ENCODE measurements at regions not wholly inside any gene's neighbourhood (a gene's known extent, or its start where the extent isn't known, plus 50 kb on each side); places are given as distances from the start of the nearest gene placed in this dataset.

DNA sequence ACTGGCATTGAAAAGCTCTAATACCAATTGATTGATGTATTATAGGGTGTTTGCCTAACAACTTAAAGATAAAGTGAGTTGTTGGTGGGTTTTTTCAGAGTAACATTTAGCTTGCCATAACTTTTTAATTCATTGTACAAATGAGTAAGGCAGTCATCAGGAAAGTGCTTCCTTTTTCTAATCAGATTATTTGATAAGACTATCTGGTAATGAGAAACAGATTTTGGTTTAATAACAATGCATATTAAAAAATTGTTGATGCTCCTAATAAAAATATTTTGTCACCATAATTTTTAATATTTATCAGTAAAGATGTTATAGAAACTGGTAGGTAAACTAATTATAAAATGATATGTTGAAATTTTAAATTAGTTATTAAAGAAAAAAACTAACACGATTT, 51.3 kb downstream of the BLTP1 start:
- no peak for DNase-seq (ENCODE audit: low spot score)

DNA sequence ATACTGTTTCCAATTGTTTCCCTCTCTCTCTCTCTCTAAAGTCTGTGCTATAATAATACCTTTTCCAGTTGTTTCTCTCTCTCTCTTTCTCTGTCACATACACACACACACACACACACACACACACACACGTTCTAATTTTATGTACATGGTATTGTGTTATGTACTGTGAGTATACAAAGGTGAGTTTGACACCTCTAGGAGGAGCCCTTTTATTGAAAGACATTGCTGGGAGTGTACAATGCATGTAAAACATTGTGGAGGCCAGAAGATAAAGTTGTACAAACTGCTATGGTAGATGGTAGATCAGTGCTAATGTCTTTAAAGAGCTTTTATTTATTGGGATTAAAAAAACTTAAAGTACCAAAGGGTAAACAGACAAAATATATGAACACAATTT, 53.6 kb downstream of the BLTP1 start:
- DNase-seq (ENCODE audit: low spot score): no peak

DNA sequence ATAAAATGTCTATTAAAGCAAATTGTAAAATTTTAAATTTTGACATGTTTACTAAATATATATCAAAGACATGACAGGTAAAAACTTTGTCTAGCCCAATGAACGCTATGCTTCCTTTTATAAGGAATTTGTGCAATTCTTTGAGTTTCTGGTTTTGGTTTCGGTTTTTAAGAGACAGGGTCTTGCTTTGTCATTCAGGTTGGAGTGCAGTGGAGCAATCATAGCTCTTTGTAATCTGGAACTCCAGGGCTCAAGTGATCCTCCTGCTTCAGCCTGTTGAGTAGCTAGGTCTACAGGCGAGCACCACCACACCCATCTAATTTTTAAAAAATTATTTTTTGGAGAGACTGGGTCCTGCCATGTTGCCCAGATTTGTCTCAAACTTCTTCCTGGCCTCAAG, 60.7 kb downstream of the BLTP1 start:
- DNase-seq (ENCODE audit: low spot score): no peak

DNA sequence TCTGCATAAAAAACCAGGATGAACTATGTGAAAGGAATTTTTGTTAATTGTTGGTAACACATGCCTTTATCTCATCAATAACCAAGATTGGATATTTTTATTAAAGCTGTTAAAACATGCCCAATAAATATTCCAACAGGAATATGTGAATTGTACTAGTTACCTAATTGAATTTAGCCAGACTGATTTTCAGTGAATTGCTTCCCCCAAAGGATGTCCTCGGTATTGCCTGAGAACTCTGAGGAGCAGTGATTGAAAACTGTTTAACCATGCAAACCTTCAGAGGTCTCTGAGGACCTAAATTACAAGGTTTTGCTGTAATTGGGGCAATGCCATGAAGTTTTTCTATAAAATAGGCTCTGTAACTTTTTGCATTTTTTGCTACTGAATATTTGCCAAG, 66.6 kb downstream of the BLTP1 start:
- DNase-seq (ENCODE audit: low spot score): peak; percentile 26

DNA sequence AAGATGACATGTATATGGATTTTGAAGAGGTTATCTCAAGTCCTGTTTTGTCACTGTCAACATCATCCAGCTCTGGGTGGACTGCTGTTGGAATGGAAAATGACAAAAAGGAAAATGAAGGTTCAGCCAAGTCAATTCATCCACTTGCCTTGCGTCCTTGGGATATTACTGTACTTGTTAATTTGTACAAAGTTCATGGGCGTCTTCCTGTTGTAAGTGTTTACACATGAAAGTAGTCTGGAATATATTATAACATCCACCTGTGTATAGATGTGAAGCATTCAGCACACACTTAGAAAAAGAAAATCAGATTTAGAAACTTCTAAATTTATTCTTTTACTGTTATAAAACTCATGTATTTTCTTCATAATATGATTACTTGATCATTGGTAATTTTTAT, 67.2 kb downstream of the BLTP1 start:
- DNase-seq (ENCODE audit: low spot score): no peak

DNA sequence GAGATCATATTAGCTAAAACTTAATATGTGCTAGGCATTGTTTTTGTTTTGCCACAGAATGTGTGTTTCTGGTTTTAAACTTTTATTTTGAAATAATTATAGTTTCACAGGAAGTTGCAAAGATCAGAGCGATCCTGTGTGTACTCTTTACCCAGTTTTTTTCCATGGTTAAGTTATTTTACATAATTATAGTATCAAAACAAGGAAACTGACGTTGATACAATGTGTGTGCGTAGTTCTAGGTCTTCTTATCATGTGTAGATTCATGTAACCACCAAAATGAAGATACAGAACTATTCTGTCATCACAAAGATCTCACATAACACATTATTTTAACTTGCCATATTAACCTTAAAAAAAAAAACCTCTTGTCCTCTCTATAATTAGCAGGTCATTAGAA, 69.2 kb downstream of the BLTP1 start:
- no peak for DNase-seq (ENCODE audit: low spot score)

DNA sequence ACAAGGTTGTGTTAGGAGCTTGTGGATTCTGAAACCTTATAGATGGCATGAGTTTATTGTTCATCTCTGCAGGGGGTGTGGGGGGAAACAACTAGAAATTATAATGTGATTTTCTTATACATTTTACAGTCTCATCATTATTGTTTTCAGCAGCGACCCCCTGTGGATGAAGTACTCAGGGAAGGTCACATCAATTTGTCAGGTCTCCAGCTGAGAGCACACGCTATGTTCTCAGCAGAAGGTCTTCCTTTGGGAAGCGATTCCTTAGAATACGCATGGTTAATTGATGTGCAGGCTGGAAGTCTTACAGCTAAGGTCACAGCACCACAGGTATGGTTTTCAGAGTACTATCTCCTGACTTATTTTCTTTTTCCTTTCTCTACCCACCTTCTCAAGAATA, 72.2 kb downstream of the BLTP1 start:
- no peak for DNase-seq (ENCODE audit: low spot score)

DNA sequence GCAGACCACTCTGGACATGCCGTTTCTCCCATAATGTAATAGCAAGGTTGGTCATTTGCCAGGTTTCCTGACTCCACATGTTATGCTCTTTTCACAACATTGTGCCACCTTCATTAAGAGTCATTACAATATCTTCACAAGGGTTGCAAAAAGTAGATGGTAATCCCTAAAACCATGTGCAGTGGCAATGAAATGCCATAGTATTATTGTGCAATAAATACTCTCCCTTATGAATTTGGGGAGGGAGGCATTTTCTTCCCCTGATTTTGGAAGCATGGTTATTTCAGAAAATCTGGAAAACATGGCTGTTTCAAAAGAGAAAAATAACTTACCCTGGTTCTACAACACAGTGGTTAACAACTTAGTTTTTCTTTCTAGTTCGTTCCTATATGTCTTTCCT, 75.1 kb downstream of the BLTP1 start:
- DNase-seq (ENCODE audit: low spot score): no peak

DNA sequence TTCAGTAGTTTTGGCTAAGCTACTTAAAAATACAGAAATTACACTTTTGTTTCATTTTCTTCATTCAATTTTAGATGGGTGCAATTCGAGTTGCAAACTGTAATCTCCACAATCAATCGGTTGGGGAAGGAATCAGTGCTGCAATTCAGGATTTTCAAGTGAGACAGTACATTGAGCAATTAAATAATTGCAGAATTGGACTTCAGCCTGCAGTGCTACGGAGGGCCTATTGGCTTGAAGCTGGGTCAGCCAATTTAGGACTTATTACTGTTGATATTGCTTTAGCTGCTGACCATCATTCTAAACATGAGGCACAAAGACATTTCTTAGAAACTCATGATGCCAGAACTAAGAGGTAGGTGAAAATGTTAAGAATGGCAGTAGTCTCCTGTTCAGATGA, 77.7 kb downstream of the BLTP1 start:
- no peak for DNase-seq (ENCODE audit: low spot score)

DNA sequence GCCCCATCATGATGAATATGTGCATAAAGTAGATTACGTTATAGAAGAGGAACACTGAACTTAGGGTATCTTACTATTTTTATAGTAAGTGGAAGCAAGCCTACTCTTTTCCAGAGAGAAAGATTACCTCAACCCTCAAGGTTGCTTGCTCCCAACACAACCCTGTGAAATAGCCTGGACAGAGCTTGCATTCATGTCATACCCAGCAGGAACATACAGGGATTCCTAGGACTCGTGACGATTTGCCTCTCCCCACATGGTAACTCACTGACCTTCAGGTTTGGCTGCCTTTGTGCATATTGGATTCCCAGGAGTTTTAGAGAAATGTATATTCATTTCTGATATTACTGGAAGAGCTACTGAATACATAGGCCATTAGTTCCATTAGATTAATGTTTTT, 80.5 kb downstream of the BLTP1 start:
- no peak for DNase-seq (ENCODE audit: low spot score)

DNA sequence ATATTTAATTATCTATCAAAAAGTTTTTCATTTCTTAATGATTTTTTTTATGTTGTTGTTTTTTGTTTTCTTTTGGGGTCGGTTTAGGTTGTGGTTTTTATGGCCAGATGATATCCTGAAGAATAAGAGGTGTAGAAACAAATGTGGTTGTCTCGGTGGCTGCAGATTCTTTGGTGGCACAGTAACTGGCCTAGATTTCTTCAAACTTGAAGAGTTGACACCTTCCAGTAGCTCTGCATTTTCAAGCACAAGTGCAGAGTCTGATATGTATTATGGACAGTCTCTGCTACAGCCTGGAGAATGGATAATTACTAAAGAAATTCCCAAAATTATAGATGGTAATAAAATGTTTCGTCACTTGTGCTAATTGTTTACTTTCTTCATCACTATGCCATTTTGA, 82.6 kb downstream of the BLTP1 start:
- no peak for DNase-seq (ENCODE audit: low spot score)

DNA sequence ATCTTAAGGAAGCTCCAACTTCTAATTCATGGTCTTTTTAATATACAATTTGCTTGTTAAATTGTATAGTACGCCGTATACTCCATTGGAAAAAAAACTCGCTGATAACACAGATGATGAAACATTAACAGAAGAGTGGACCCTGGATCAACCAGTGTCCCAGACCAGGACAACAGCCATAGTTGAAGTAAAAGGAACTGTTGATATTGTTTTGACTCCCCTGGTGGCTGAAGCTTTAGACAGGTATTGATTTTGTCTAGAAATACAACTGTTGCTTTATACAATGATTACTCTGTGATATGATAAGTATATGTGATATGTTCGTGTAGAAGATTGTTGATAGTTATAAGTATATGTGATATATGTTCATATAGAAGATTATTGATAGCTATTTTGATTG, 91.7 kb downstream of the BLTP1 start:
- DNase-seq (ENCODE audit: low spot score): no peak

DNA sequence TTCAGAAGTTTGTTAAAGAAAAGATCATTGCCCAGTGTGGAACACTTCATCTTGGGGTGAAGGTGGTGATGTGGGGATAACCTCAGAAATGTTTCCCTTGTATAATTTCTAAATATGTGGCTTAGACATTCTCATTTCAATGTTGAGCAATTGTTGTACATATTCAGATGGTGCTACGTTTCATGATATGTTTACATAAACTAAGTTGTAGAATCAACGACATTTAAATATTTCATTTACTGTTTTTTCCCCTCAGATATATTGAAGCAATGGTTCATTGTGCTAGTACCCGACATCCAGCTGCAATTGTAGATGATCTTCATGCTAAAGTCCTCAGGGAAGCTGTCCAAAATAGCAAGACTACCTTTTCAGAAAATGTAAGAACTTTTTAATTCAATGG, 92.6 kb downstream of the BLTP1 start:
- DNase-seq (ENCODE audit: low spot score): no peak

DNA sequence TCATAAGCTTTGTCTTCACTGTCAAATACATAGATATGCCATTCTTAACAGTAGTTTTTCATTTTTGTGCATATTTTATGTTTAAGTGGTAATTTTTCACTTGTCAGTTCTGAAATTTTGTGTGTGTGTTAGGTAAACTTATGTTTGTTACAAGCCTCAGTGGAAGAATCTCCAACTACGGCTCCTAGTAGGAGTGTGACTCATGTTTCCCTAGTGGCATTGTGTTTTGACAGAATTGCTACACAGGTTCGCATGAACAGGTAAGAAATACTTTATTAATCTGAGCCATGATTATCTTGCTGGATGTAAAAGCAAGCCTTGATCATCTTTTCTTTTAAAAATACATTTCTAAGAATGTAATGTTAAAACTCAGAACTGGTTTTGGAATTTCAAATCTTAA, 94.4 kb downstream of the BLTP1 start:
- DNase-seq (ENCODE audit: low spot score): no peak

DNA sequence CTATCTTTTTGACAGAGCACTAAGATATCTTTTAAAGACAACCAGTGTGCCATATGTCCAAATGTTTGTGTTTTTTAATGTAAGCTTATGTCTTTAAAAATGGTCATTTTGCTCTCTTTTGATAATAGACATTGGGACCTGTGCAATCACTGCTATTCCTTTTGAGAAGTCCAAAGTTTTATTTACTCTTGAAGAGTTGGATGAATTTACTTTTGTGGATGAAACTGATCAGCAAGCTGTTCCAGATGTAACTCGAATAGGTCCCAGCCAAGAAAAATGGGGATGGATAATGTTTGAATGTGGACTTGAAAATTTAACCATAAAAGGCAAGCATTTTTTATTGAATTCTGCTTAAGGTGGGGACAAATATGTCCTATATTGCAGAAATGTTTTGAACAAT, 97.2 kb downstream of the BLTP1 start:
- DNase-seq (ENCODE audit: low spot score): no peak

DNA sequence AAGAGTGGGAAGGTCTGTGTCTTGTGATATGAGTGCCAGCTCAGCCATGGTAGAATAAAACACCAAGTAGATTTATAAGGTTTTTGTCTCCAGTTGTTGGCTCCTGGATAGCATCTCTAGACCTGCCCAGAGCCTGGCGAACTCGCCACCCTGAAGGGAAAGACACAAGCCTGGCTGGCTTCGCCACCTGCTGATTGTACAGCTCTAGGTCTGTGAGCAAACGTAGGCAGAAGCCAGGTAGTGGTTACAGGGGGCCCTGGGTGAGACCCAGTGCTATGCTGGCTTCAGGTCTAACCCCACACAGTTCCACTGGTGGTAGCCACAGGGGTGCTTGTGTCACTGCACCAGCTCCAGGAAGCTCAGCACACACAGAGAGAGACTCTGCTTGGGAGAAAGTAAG, 100.5 kb downstream of the BLTP1 start:
- no peak for DNase-seq (ENCODE audit: low spot score)

DNA sequence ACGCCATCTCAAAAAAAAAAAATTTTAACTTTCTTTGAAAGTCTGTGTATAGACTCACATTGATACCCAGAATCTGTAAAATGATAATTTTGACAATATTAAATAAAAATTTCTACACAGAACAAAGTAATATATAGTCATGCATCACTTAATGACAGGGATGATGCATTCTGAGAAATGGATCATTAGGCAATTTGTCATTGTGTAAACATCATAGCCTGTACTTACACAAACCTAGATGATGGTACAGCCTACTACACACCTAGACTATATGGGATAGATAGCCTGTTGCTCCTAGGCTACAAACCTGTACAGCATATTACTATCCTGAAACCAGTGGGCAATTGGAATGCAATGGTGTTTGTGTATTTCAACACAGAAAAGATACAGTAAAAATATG, 107.7 kb downstream of the BLTP1 start:
- no peak for DNase-seq (ENCODE audit: low spot score)

DNA sequence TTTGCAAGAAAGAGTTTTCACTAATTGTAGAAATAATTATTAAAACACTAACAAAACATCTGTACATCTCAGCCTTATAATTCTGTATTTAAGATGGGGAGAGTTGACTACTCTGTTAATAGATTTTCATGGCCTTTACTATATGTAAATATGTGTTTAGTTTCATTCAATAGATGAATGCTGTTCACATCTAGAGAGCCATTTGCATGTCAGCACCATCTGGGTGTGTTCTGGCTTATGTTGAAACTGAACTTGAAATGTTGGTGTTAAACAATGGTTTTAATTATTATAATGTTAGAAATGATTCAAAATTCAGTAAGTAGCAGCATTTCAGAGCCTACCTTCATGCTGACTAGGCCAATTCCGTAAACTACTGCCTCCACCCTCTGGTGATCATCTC, 102.5 kb upstream of the ADAD1 start:
- DNase-seq (ENCODE audit: low spot score): no peak

DNA sequence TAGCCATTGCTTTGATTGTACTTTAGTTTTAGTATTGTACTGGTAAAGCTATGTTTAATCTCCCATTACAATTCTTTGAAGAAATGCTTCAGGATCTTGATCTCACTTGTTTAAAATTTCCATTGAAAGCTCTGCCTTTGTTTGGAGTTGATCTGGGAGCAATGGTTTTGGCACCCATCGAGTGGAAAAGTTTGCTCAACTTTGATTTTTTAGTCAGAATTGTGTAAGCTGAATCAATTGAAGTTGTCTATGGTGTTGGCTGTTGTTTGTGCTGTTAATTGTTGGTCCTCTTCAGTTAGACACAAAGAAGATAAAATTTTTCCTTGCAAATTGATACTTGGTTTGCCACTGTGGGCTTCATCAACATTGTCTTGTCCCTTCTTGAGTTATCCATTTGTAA, 99.8 kb upstream of the ADAD1 start:
- no peak for DNase-seq (ENCODE audit: low spot score)

DNA sequence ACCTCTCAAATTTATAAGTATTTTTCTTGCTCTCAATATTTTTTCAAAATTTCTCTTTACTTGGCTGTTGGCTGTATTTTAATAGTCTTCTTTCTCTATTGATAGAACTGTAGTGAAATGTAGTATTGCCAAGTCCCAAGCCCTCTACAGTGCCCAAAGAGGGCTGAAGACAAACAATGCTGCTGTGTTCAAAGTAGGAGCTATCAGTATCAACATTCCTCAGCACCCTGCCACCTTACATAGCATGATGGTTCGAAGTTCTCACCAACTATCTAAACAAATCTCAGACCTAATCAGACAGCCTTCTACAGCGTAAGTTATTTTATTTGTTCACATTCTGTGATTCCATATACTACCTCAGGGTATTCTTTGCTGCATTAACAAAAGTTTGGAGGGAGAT, 99.1 kb upstream of the ADAD1 start:
- DNase-seq (ENCODE audit: low spot score): no peak

DNA sequence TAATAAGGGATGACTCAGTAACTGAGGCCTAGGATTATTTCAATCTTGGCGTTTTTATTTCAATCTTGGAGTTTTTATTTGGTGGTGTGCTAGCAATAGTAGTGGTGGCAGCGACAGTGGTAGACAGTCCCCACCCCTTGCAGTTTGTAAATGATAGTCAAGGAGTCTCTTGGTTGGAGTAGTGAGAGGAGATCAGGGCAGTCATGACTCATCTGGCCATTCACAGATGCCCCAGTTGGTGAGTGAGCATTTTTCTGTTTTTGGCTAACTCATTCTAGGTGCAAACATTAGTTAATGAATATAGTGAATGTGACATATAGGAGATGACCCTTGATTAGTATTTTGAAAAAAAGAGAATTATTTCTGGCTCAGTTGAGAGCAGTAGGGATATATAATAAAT, 93.5 kb upstream of the ADAD1 start:
- DNase-seq (ENCODE audit: low spot score): peak; percentile 28

DNA sequence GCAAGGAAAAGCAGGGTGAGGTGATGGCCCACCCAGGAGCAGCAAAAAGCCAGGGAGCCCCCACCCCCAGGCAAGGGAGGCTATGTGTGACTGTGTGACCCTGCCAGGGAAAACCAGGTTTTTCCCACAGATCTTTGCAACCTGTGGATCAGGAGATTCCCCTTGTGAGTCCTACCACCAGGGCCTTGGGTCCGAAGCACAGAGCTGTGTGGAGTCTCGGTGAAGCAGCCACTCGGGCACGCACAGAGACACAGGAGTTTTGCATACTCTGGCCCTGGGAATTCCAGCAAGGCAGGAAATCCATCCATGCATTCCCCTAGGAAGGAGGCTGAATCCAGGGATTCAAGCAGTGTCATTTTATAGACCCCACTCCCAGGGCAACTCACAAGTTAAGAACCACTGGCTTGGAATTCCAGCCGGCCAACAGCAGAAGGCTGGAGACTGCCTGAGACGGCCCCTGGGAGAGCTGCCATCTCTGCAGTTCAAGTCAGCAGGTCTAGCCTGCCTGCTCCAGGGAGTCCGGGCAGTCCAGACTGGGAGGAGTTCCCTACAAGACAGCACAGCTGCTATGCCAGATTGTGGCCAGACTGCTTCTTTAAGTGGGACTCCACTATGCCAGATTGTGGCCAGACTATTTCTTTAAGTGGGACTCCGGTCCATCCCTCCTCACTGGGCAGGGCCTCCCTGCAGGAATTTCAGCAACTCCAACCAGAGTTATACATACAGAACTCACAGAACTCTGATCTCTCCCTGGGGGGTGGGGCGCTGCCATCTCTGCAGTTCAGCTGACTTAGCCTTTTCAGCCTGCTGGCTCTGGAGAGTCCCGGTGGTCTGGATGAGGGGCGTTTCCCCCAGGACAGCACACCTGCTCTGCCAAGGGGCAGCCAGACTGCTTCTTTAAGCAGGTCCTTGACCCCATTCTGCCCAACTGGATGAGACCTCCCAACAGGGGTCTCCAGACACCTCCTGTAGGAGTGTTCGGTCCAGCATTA, 85.1 kb upstream of the ADAD1 start:
- no peak for DNase-seq (ENCODE audit: low spot score)

DNA sequence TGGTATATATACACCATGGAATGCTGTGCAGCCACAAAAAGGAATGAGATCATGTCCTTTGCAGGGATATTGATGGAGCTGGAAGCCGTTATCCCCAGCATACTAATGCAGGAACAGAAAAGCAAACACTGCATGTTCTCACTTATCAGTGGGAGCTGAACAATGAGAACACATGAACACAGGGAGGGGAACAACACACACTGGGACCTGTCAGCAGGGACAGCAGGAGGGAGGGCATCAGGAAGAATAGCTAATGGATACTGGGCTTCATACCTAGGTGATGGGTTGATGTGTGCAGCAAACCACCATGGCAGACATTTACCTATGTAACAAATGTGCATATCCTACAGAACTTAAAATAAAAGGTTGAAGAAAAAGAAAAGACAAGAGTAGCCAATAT, 81.1 kb upstream of the ADAD1 start:
- no peak for DNase-seq (ENCODE audit: low spot score)

DNA sequence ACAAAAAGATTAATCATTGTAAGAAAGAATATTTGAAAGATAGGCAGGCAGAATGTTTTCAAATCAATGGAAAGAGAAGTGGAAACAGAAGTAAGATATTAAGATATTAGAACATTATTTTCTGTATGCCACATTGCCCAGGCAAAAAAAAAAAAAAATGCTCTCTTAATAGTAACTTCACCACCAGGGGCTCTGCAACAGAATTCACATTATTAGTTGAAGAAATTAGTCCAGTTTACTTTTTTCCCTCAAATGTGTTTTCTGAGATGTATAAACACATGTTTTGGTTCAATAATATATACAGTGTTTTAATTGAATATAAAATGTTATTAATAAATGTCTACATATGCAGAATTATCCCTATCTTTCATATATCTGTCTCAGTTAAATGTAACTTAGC, 78.0 kb upstream of the ADAD1 start:
- DNase-seq (ENCODE audit: low spot score): no peak

Data from RKO (cell line).